ENCODE measurements at regions not wholly inside any gene's neighbourhood (a gene's known extent, or its start where the extent isn't known, plus 50 kb on each side); places are given as distances from the start of the nearest gene placed in this dataset.

DNA sequence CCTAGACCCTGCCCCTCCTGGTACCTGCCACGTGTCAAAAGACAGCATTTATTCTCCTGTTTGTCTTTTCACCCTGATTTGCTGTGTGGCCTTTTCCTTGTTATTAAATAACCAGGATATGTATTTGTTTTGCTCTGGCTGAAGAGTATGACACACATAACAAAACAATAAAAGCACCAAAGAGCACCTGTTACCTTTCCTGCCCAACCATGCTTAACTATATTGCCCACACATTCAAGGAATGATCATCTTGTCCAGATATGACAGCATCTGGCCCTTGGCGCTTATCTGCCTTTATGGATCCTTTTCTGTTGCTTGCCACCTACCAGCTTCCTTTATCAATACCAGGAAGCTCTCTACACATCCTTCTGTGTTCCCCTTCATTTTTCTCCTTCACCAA lies 357.7 kb downstream of the FGFR2 start (continued):
- TF ChIP-seq, protein P1, sequence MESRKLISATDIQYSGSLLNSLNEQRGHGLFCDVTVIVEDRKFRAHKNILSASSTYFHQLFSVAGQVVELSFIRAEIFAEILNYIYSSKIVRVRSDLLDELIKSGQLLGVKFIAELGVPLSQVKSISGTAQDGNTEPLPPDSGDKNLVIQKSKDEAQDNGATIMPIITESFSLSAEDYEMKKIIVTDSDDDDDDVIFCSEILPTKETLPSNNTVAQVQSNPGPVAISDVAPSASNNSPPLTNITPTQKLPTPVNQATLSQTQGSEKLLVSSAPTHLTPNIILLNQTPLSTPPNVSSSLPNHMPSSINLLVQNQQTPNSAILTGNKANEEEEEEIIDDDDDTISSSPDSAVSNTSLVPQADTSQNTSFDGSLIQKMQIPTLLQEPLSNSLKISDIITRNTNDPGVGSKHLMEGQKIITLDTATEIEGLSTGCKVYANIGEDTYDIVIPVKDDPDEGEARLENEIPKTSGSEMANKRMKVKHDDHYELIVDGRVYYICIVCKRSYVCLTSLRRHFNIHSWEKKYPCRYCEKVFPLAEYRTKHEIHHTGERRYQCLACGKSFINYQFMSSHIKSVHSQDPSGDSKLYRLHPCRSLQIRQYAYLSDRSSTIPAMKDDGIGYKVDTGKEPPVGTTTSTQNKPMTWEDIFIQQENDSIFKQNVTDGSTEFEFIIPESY (IDR thresholded peaks at IDR 0.05; ENCODE audit: extremely low read depth, insufficient replicate concordance, low read length): no peak
- TF ChIP-seq TCF7L2 (IDR thresholded peaks at IDR 0.05; ENCODE audit: borderline replicate concordance, extremely low read depth, insufficient read depth, insufficient read length) (no peak), EZH2phosphoT487 (IDR thresholded peaks at IDR 0.05; ENCODE audit: borderline replicate concordance) (no peak), SIN3A (IDR thresholded peaks at IDR 0.05; ENCODE audit: low read depth) (no peak), EZH2 (IDR thresholded peaks at IDR 0.05) (no peak), SRF (IDR thresholded peaks at IDR 0.05; ENCODE audit: low read depth) (no peak)
- TF ChIP-seq, protein P2, sequence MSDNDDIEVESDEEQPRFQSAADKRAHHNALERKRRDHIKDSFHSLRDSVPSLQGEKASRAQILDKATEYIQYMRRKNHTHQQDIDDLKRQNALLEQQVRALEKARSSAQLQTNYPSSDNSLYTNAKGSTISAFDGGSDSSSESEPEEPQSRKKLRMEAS (IDR thresholded peaks at IDR 0.05): no peak

DNA sequence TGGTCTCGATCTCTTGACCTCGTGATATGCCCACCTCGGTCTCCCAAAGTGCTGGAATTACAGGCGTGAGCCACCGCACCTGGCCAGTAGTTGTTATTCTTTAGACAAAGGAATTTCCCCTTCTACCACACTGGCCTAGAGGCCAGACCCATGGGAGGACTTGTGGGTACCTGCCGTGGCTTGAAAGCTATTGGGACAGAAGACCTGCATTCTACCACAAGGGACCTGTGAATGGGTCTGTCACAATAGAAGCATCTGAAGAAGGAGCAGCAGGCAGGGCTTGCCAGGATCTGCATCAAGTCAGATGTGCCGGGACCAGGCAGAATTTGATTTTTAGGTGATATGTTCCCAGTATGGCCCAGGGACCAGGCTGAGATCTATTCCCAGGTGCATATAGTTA lies 356.9 kb downstream of the FGFR2 start:
- H2AFZ ChIP-seq (ENCODE audit: low read depth, low read length, poor library complexity, severe bottlenecking): no peak overlapping the region
- intact Hi-C loops (cut with micrococcal nuclease): no loop called here
- TF ChIP-seq RAD21 (IDR thresholded peaks at IDR 0.05; ENCODE audit: low read depth): no peak
- no peak for TF ChIP-seq EZH2 (IDR thresholded peaks at IDR 0.05)
- TF ChIP-seq, protein P1 (IDR thresholded peaks at IDR 0.05; ENCODE audit: extremely low read depth, insufficient replicate concordance, low read length): no peak
- no peak for TF ChIP-seq POLR2A (IDR thresholded peaks at IDR 0.05; ENCODE audit: borderline replicate concordance, extremely low read depth, insufficient read depth, insufficient read length)
- TF ChIP-seq, protein P2 (IDR thresholded peaks at IDR 0.05): no peak
- no peak for TF ChIP-seq YY1 (IDR thresholded peaks at IDR 0.05; ENCODE audit: extremely low read depth, insufficient replicate concordance, low read depth, low read length)
- TF ChIP-seq FOSL1 (IDR thresholded peaks at IDR 0.05; ENCODE audit: low read depth): no peak
- no peak for TF ChIP-seq ELF1 (IDR thresholded peaks at IDR 0.05; ENCODE audit: borderline replicate concordance, low read depth)
- no peak for TF ChIP-seq SIN3A (IDR thresholded peaks at IDR 0.05; ENCODE audit: low read depth)
- TF ChIP-seq ZNF274 (IDR thresholded peaks at IDR 0.05; ENCODE audit: low read depth, low read length): no peak
- TF ChIP-seq JUND (IDR thresholded peaks at IDR 0.05): no peak
- no peak for TF ChIP-seq EZH2phosphoT487 (IDR thresholded peaks at IDR 0.05; ENCODE audit: borderline replicate concordance)
- TF ChIP-seq TCF7L2 (IDR thresholded peaks at IDR 0.05; ENCODE audit: borderline replicate concordance, extremely low read depth, insufficient read depth, insufficient read length): no peak
- no peak for TF ChIP-seq CBX3 (IDR thresholded peaks at IDR 0.05; ENCODE audit: low read depth)
- TF ChIP-seq ZFX (IDR thresholded peaks at IDR 0.05): no peak
- POLR2A ChIA-PET: interaction anchor here (0.6 kb wide), 1 partner anchor 693 kb away, joined by 3 read pairs; no protein-coding TSS in a partner anchor
- BruUV-seq (replicated peaks): no TSS peak
- no peak for DNase-seq (ENCODE audit: low read depth, low spot score)
- H3K27ac ChIP-seq (ENCODE audit: low read depth, low read length): no peak overlapping the region
- H3K27me3 ChIP-seq (ENCODE audit: insufficient read depth, low read length): no peaks in the 10 kb centered on the region
- H3K9me3 ChIP-seq (ENCODE audit: control insufficient read depth in 1 of 2, insufficient read depth in 1 of 2, low read depth in 1 of 2, low read length in 2 of 2): no peaks in the 10 kb centered on the region
- no peaks in the 10 kb centered on the region for H4K20me1 ChIP-seq (ENCODE audit: insufficient read depth)
- H3K4me3 ChIP-seq (replicated peaks in 1 of 2; ENCODE audit: low read depth in 1 of 2, low read length in 2 of 2): no peak overlapping the region
- RAD21 ChIA-PET (ENCODE audit: low non-redundant PET in 1 of 2, low total read pairs in 2 of 2, uncharacterized antibody in 2 of 2, unreplicated experiment in 2 of 2): no interaction called here
- H3K9me2 ChIP-seq (ENCODE audit: insufficient read depth): no peaks in the 10 kb centered on the region
- CTCF ChIA-PET: no interaction called here
- H3K9ac ChIP-seq (ENCODE audit: low read length): no peak overlapping the region
- no peak overlapping the region for H3K4me2 ChIP-seq (ENCODE audit: low read length)
- peaks cover 1 to 14% of the 10 kb centered on the region in 2 experiments; a peak in 1 of 4 replicates for H3K4me1 ChIP-seq (ENCODE audit: control insufficient read depth in 1 of 2, insufficient read depth in 2 of 2, low read length in 2 of 2)
- H3K79me2 ChIP-seq (ENCODE audit: insufficient read depth, low read length): no peaks in the 10 kb centered on the region
- ATAC-seq: no peak
- H3K36me3 ChIP-seq (ENCODE audit: control insufficient read depth in 1 of 2, insufficient read depth in 2 of 2, low read length in 2 of 2): no peaks in the 10 kb centered on the region
